Liver (tissue), 3 donors: ENCODE measurements at regions not wholly inside any gene's neighbourhood (a gene's known extent, or its start where the extent isn't known, plus 50 kb on each side); places are given as distances from the start of the nearest gene placed in this dataset.

Experiments used
- CTCF ChIP-seq: fragments of 150-350 bp; IDR thresholded peaks from 2 replicates; pipeline ENCODE4 v1.5.1; 2017; ENCODE audit warnings: improper control_type of control experiment, low read depth, low read length; ENCODE audit not compliant: missing input control
- EGR1 ChIP-seq, 2 donors: IDR thresholded peaks; 2 replicates each; pipeline ENCODE4 v1.6.1; 2016 to 2018; ENCODE audit warnings: antibody characterized with exemption in 2 of 2, low read depth in 2 of 2
- FOXA1 ChIP-seq: IDR thresholded peaks from 2 replicates; pipeline ENCODE4 v1.6.1; 2016; ENCODE audit warnings: antibody characterized with exemption
- GABPA ChIP-seq, 2 donors: IDR thresholded peaks in 1 of 2; conservative IDR thresholded peaks in 1 of 2; 2 replicates each; pipeline ENCODE4 v1.6.1; 2016; ENCODE audit warnings: antibody characterized with exemption in 2 of 2, mild to moderate bottlenecking in 1 of 2, moderate library complexity in 1 of 2
- MAX ChIP-seq: IDR thresholded peaks from 2 replicates; pipeline ENCODE4 v1.6.1; 2016; ENCODE audit warnings: antibody characterized with exemption
- REST ChIP-seq: IDR thresholded peaks from 2 replicates; pipeline ENCODE4 v1.6.1; 2016; ENCODE audit warnings: antibody characterized with exemption, mild to moderate bottlenecking
- RXRA ChIP-seq, 2 donors: IDR thresholded peaks; 2 replicates each; pipeline ENCODE4 v1.6.1; 2017 to 2018; ENCODE audit warnings: antibody characterized with exemption in 2 of 2, mild to moderate bottlenecking in 1 of 2
- TAF1 ChIP-seq: conservative IDR thresholded peaks from 2 replicates; pipeline ENCODE4 v1.6.1; 2016; ENCODE audit warnings: antibody characterized with exemption, mild to moderate bottlenecking
- ZBTB33 ChIP-seq: IDR thresholded peaks from 2 replicates; pipeline ENCODE4 v1.6.1; 2016; ENCODE audit warnings: antibody characterized with exemption
- donor health status: healthy.
- donor health status: healthy.

GRCh38 chr9:90188656-90189055, 454.0 kb downstream of the DIRAS2 start:
- TF ChIP-seq CTCF (no peak), MAX (no peak), TAF1 (no peak), FOXA1 (no peak), GABPA (IDR thresholded peaks at IDR 0.05 in 1 of 2, conservative IDR thresholded peaks at IDR 0.05 in 1 of 2) (no peak), REST (no peak), EGR1 (IDR thresholded peaks at IDR 0.05; ENCODE audit: low read depth in 2 of 2) (no peak), ZBTB33 (no peak), RXRA (IDR thresholded peaks at IDR 0.05) (no peak)
